ENCODE measurements at regions not wholly inside any gene's neighbourhood (a gene's known extent, or its start where the extent isn't known, plus 50 kb on each side); places are given as distances from the start of the nearest gene placed in this dataset.

DNA sequence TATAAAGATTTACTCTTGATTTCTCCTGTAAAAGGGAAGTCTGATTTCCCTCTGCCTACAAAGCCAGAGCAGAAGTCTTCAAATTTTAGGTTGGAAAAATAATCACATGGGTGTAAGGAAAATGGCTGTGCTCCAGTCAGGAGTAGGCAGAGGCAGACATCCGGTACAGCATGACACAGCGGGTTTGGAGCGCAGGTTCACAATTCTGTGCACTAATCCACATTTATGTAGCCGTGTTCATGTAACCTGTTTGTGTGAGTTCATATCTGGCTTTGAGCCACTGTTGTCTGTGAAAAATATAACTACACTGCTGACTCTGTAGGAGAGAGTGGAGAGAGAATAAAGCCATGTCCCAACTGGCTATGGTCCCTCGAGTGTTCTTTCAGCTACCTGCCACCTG, 248.0 kb downstream of the CASP12 start:
- no peak overlapping the region for H2AFZ ChIP-seq (ENCODE audit: low read length)
- 93% methylated on average over 5 of the region's 5 CpGs; no CpG with 5 or more reads in 1 of the 2 experiments for WGBS, 2 experiments (ENCODE audit: extremely low coverage in 1 of 2, insufficient coverage in 1 of 2, insufficient read length in 1 of 2, insufficient replicate concordance in 2 of 2, low coverage in 1 of 2, low lambda C conversion rate in 2 of 2, missing lambda C conversion rate in 1 of 2)
- no peaks in the 10 kb centered on the region for H3K27me3 ChIP-seq (replicated peaks in 1 of 4; ENCODE audit: control insufficient read depth in 3 of 4, extremely low read depth in 1 of 4, insufficient read depth in 3 of 4, low read length in 3 of 4)
- no peaks in the 10 kb centered on the region for H3K79me2 ChIP-seq (ENCODE audit: control insufficient read depth in 1 of 2, insufficient read depth in 2 of 2, low read length in 2 of 2)
- no peak overlapping the region for H3K14ac ChIP-seq (ENCODE audit: insufficient read length)
- H2BK20ac ChIP-seq (ENCODE audit: low read length): no peak overlapping the region
- no peak overlapping the region for H2BK12ac ChIP-seq (ENCODE audit: low read depth, low read length)
- H4K5ac ChIP-seq (ENCODE audit: insufficient read length, low read depth, low read length): no peak overlapping the region
- H3K23ac ChIP-seq (ENCODE audit: insufficient read length): no peak overlapping the region
- H2BK15ac ChIP-seq (ENCODE audit: low read length): no peak overlapping the region
- no peak overlapping the region for H4K91ac ChIP-seq (replicated peaks; ENCODE audit: insufficient read length, low read length)
- POLR2A ChIA-PET (ENCODE audit: partially characterized antibody): no interaction called here
- CTCF ChIA-PET (ENCODE audit: partially characterized antibody): no interaction called here
- no peak overlapping the region for H3K18ac ChIP-seq (ENCODE audit: extremely low read depth, low read length)
- no peaks in the 10 kb centered on the region for H3K4me1 ChIP-seq (replicated peaks in 1 of 4; ENCODE audit: control insufficient read depth in 3 of 4, insufficient read depth in 4 of 4, low read length in 3 of 4)
- peaks cover 0 to 9% (median 0%) of the 10 kb centered on the region in 4 experiments; a peak in 3 of 8 replicates for H3K36me3 ChIP-seq (ENCODE audit: control insufficient read depth in 2 of 4, insufficient read depth in 4 of 4, low read length in 3 of 4)
- FAIRE-seq (no peak), DNase-seq (ENCODE audit: low read depth in 1 of 2, low spot score in 2 of 2) (peak in 1 of 2 experiments; percentile 51)
- H3K27ac ChIP-seq (ENCODE audit: low read depth, low read length): no peak overlapping the region
- no peak overlapping the region for H3K9ac ChIP-seq (replicated peaks in 1 of 4; ENCODE audit: extremely low read depth in 1 of 4, low read depth in 3 of 4, low read length in 3 of 4)
- H3K4ac ChIP-seq (replicated peaks; ENCODE audit: insufficient read length, low read depth, low read length): no peak overlapping the region
- H3K23me2 ChIP-seq (ENCODE audit: low read depth, low read length): no peaks in the 10 kb centered on the region
- H3K9me3 ChIP-seq (ENCODE audit: insufficient read depth in 2 of 2, low read depth in 1 of 2, low read length in 1 of 2): peaks cover 15 to 18% of the 10 kb centered on the region in 2 experiments
- H2AK5ac ChIP-seq (ENCODE audit: low read depth, low read length): no peak overlapping the region
- no peak overlapping the region for H2BK5ac ChIP-seq (ENCODE audit: low read depth, low read length)
- H3K4me3 ChIP-seq (ENCODE audit: extremely low read depth in 1 of 4, insufficient read depth in 2 of 4, low read depth in 3 of 4, low read length in 4 of 4): no peak overlapping the region
- TF ChIP-seq YY1 (IDR thresholded peaks at IDR 0.05; ENCODE audit: low read depth, low read length): 0 out of 2 replicates have a peak, but pooled peaks have one; percentile 19
- no peak for TF ChIP-seq JUN (IDR thresholded peaks at IDR 0.05; ENCODE audit: low read depth, low read length)
- no peak for TF ChIP-seq TAF1 (IDR thresholded peaks at IDR 0.05; ENCODE audit: low read depth, low read length)
- TF ChIP-seq SAP30 (IDR thresholded peaks at IDR 0.05; ENCODE audit: insufficient read depth, insufficient replicate concordance, low read length): no peak
- no peak overlapping the region for H4K8ac ChIP-seq (ENCODE audit: extremely low read depth, insufficient read depth, low read length)
- H2BK120ac ChIP-seq (replicated peaks; ENCODE audit: low read depth, low read length): no peak overlapping the region
- no peaks in the 10 kb centered on the region for H3K79me1 ChIP-seq (ENCODE audit: low read depth, low read length)
- H4K20me1 ChIP-seq (replicated peaks in 1 of 2; ENCODE audit: control insufficient read depth in 1 of 2, insufficient read depth in 2 of 2, low read length in 2 of 2): no peaks in the 10 kb centered on the region
- H3K4me2 ChIP-seq (ENCODE audit: insufficient read depth in 1 of 2, low read depth in 2 of 2, low read length in 2 of 2): no peak overlapping the region
- H3K56ac ChIP-seq (replicated peaks; ENCODE audit: insufficient read length, low read depth, low read length): no peak overlapping the region

Measured in H1 (cell line).